ENCODE measurements at regions not wholly inside any gene's neighbourhood (a gene's known extent, or its start where the extent isn't known, plus 50 kb on each side); places are given as distances from the start of the nearest gene placed in this dataset.

- TF ChIP-seq CTCF (IDR thresholded peaks at IDR 0.05) (no peak), POLR2A (IDR thresholded peaks at IDR 0.05) (no peak)
These were observed 1657.7 kb upstream of the C9orf72 start for GRCh38 chr9:29230931-29231330.

Measured in testis (tissue), 2 donors.